SK-N-SH (cell line): ENCODE measurements at regions not wholly inside any gene's neighbourhood (a gene's known extent, or its start where the extent isn't known, plus 50 kb on each side); places are given as distances from the start of the nearest gene placed in this dataset.

Source experiments
- CTCF ChIA-PET: fragments of 300-600, 350-600 bp; formaldehyde crosslinking; extraction: SDS; loops from one replicate; lab custom pipeline; 2021; lab: Yijun Ruan, JAX
- POLR2A ChIA-PET: fragments of 350-600 bp; sonication (Branson Sonifier 250); formaldehyde crosslinking; extraction: SDS; loops from one replicate; lab custom pipeline; 2020; ENCODE audit warnings: antibody characterized with exemption, inconsistent platforms; lab: Yijun Ruan, JAX
- DNase-seq: peaks from one replicate; pipeline ENCODE4 v3.0.0; 2012
- H2AFZ ChIP-seq: fragments of 200-600 bp; sonication (generic); 2 replicates; pipeline ENCODE4 v1.8.1; 2016; ENCODE audit warnings: antibody characterized with exemption, mild to moderate bottlenecking, low read depth
- H3F3A ChIP-seq: fragments of 200-600 bp; sonication (generic); replicated peaks from 2 replicates; pipeline ENCODE3; 2016; ENCODE audit warnings: antibody characterized with exemption, mild to moderate bottlenecking; ENCODE audit not compliant: insufficient read depth
- H3K27ac ChIP-seq, 2 experiments: fragments of 200-500 bp in 1 of 2; fragments of 200-600 bp in 1 of 2; sonication (Bioruptor generic) in 1 of 2; sonication (generic), shearing (Covaris generic) in 1 of 2; 2 replicates each; pipeline versions ENCODE4 v1.5.1 to v1.6.1; 2014 to 2016; ENCODE audit warnings: low read depth in 2 of 2, inconsistent platforms in 1 of 2, low read length in 1 of 2, mild to moderate bottlenecking in 1 of 2, mixed read lengths in 1 of 2
- H3K27me3 ChIP-seq: fragments of 200-600 bp; sonication (generic), shearing (Covaris generic); 2 replicates; pipeline ENCODE4 v1.6.1; 2016; ENCODE audit warnings: mixed run types; ENCODE audit not compliant: insufficient read depth
- H3K36me3 ChIP-seq, 2 experiments: fragments of 200-500 bp in 1 of 2; fragments of 200-600 bp in 1 of 2; sonication (Bioruptor generic) in 1 of 2; sonication (generic) in 1 of 2; replicated peaks in 1 of 2; 2 replicates each; pipeline versions ENCODE3 to v1.5.1; 2014 to 2016; ENCODE audit warnings: low read length in 1 of 2, mild to moderate bottlenecking in 1 of 2; ENCODE audit not compliant: insufficient read depth in 2 of 2, control insufficient read depth in 1 of 2
- H3K4me1 ChIP-seq, 2 experiments: fragments of 200-500 bp in 1 of 2; fragments of 200-600 bp in 1 of 2; sonication (Bioruptor generic) in 1 of 2; sonication (generic), shearing (Covaris generic) in 1 of 2; 2 replicates each; pipeline versions ENCODE4 v1.5.1 to v1.6.1; 2014 to 2016; ENCODE audit warnings: low read depth in 1 of 2, low read length in 1 of 2, mixed run types in 1 of 2; ENCODE audit not compliant: insufficient read depth in 2 of 2, control insufficient read depth in 1 of 2
- H3K4me2 ChIP-seq: fragments of 200-600 bp; sonication (generic), shearing (Covaris generic); 2 replicates; pipeline ENCODE4 v1.6.1; 2017; ENCODE audit warnings: mixed run types
- H3K4me3 ChIP-seq, 2 experiments: fragments of 200-500 bp in 1 of 2; fragments of 200-600 bp in 1 of 2; sonication (Bioruptor generic) in 1 of 2; sonication (generic), shearing (Covaris generic) in 1 of 2; 2 replicates each; pipeline versions ENCODE4 v1.5.1 to v1.8.1; 2014 to 2016; ENCODE audit warnings: low read depth in 2 of 2, inconsistent platforms in 1 of 2, low read length in 1 of 2, mild to moderate bottlenecking in 1 of 2, mixed read lengths in 1 of 2, moderate library complexity in 1 of 2
- H3K79me2 ChIP-seq: fragments of 200-600 bp; sonication (generic); 2 replicates; pipeline ENCODE4 v1.8.1; 2017; ENCODE audit warnings: mild to moderate bottlenecking; ENCODE audit not compliant: insufficient read depth
- H3K9ac ChIP-seq: fragments of 200-600 bp; sonication (generic); 2 replicates; pipeline ENCODE4 v1.6.1; 2017; ENCODE audit warnings: mixed run types
- H3K9me2 ChIP-seq: fragments of 200-600 bp; sonication (generic); 2 replicates; pipeline ENCODE4 v1.6.1; 2017; ENCODE audit warnings: mixed run types
- H3K9me3 ChIP-seq: fragments of 200-600 bp; sonication (generic); 2 replicates; pipeline ENCODE4 v1.6.1; 2017; ENCODE audit warnings: mixed run types, mild to moderate bottlenecking, moderate library complexity
- H4K20me1 ChIP-seq: fragments of 200-600 bp; sonication (generic); 2 replicates; pipeline ENCODE4 v1.6.1; 2017; ENCODE audit warnings: mild to moderate bottlenecking, mixed run types; ENCODE audit not compliant: insufficient read depth
- EZH2phosphoT487 ChIP-seq: fragments of 200-600 bp; sonication (generic); IDR thresholded peaks from 2 replicates; pipeline ENCODE4 v1.6.1; 2017; ENCODE audit warnings: low read depth, mixed run types, mild to moderate bottlenecking, antibody characterized with exemption, moderate library complexity, borderline replicate concordance
- FOXJ3 ChIP-seq: sonication (generic); formaldehyde crosslinking; IDR thresholded peaks from 2 replicates; pipeline ENCODE4 v1.5.1; 2020; ENCODE audit warnings: mild to moderate bottlenecking, missing genetic modification reagents
- IRF3 ChIP-seq: fragments of 150-350 bp; IDR thresholded peaks from 2 replicates; pipeline ENCODE4 v1.6.1; 2016; ENCODE audit warnings: mild to moderate bottlenecking, low read depth, low read length
- JUND ChIP-seq: IDR thresholded peaks from 2 replicates; pipeline ENCODE4 v1.4.0; 2012
- MEF2A ChIP-seq: IDR thresholded peaks from 2 replicates; pipeline ENCODE4 v1.4.0; 2012; ENCODE audit warnings: low read depth, borderline replicate concordance
- NFIC ChIP-seq: IDR thresholded peaks from 2 replicates; pipeline ENCODE4 v1.4.0; 2012; ENCODE audit warnings: borderline replicate concordance
- NRF1 ChIP-seq: IDR thresholded peaks from 2 replicates; pipeline ENCODE4 v1.6.1; 2012; ENCODE audit warnings: low read depth, mild to moderate bottlenecking, low read length
- PBX3 ChIP-seq: IDR thresholded peaks from 2 replicates; pipeline ENCODE4; 2012
- POLR2AphosphoS5 ChIP-seq: IDR thresholded peaks from 2 replicates; pipeline ENCODE4 v1.6.1; 2012; ENCODE audit warnings: low read depth, low read length
- RAD21 ChIP-seq: IDR thresholded peaks from 2 replicates; pipeline ENCODE4 v1.6.1; 2012; ENCODE audit warnings: mild to moderate bottlenecking, low read length
- RXRA ChIP-seq: IDR thresholded peaks from 2 replicates; pipeline ENCODE4 v1.4.0; 2012; ENCODE audit warnings: low read depth, mild to moderate bottlenecking, borderline replicate concordance
- TAF1 ChIP-seq: IDR thresholded peaks from 2 replicates; pipeline ENCODE4 v1.6.1; 2012; ENCODE audit warnings: low read depth, mild to moderate bottlenecking, low read length, moderate library complexity, borderline replicate concordance
- TCF12 ChIP-seq: IDR thresholded peaks from 2 replicates; pipeline ENCODE4 v1.4.0; 2012
- TEAD4 ChIP-seq: IDR thresholded peaks from 2 replicates; pipeline ENCODE4 v1.4.0; 2012; ENCODE audit warnings: mild to moderate bottlenecking, borderline replicate concordance; ENCODE audit not compliant: insufficient read depth
- USF2 ChIP-seq: fragments of 150-350 bp; IDR thresholded peaks from 2 replicates; pipeline ENCODE4 v1.6.1; 2017; ENCODE audit warnings: antibody characterized with exemption, low read length, low read depth, borderline replicate concordance
- WGBS: methylation state at CpG from one replicate; pipeline ENCODE4 v1.1.6; 2017; ENCODE audit warnings: low lambda C conversion rate; 5-methylcytosine and 5-hydroxymethylcytosine counted together
- TF ChIP-seq, protein P1 (sequence below): fragments of 200-600 bp; sonication (generic); IDR thresholded peaks from 2 replicates; pipeline ENCODE4 v1.6.1; 2017; ENCODE audit warnings: antibody characterized with exemption, mild to moderate bottlenecking, moderate library complexity
- TF ChIP-seq, protein P2 (sequence below): IDR thresholded peaks from 2 replicates; pipeline ENCODE4 v1.4.0; 2012; ENCODE audit warnings: low read depth, borderline replicate concordance

- ChIA-PET POLR2A (no interaction called here), CTCF (no interaction called here)
- no peak for TF ChIP-seq RAD21
- TF ChIP-seq USF2, result no peak
- no peak for TF ChIP-seq FOXJ3
- no peak for TF ChIP-seq EZH2phosphoT487
- no peak for TF ChIP-seq PBX3
- no peak for TF ChIP-seq NFIC
- no peak for TF ChIP-seq TAF1
- no peak for TF ChIP-seq IRF3
- no peak for TF ChIP-seq TEAD4
- TF ChIP-seq RXRA, result no peak
- no peak for TF ChIP-seq JUND
- TF ChIP-seq, protein P1, sequence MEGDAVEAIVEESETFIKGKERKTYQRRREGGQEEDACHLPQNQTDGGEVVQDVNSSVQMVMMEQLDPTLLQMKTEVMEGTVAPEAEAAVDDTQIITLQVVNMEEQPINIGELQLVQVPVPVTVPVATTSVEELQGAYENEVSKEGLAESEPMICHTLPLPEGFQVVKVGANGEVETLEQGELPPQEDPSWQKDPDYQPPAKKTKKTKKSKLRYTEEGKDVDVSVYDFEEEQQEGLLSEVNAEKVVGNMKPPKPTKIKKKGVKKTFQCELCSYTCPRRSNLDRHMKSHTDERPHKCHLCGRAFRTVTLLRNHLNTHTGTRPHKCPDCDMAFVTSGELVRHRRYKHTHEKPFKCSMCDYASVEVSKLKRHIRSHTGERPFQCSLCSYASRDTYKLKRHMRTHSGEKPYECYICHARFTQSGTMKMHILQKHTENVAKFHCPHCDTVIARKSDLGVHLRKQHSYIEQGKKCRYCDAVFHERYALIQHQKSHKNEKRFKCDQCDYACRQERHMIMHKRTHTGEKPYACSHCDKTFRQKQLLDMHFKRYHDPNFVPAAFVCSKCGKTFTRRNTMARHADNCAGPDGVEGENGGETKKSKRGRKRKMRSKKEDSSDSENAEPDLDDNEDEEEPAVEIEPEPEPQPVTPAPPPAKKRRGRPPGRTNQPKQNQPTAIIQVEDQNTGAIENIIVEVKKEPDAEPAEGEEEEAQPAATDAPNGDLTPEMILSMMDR, result no peak
- no peak for TF ChIP-seq MEF2A
- TF ChIP-seq, protein P2, sequence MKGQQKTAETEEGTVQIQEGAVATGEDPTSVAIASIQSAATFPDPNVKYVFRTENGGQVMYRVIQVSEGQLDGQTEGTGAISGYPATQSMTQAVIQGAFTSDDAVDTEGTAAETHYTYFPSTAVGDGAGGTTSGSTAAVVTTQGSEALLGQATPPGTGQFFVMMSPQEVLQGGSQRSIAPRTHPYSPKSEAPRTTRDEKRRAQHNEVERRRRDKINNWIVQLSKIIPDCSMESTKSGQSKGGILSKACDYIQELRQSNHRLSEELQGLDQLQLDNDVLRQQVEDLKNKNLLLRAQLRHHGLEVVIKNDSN, result no peak
- no peak for TF ChIP-seq NRF1
- TF ChIP-seq TCF12, result no peak
- no peak for TF ChIP-seq POLR2AphosphoS5
- no peaks in the 10 kb centered on the region for H3F3A ChIP-seq
- 33% methylated on average over 4 of the region's 4 CpGs for WGBS
- no peaks in the 10 kb centered on the region for H3K27me3 ChIP-seq
- no peaks in the 10 kb centered on the region for H4K20me1 ChIP-seq
- no peak overlapping the region for H3K4me3 ChIP-seq
- no peaks in the 10 kb centered on the region for H3K9me2 ChIP-seq
- H3K4me1 ChIP-seq, result no peaks in the 10 kb centered on the region
- H3K9ac ChIP-seq, result no peak overlapping the region
- H3K36me3 ChIP-seq, result no peaks in the 10 kb centered on the region
- H3K4me2 ChIP-seq, result no peak overlapping the region
- no peak overlapping the region for H3K27ac ChIP-seq
- H2AFZ ChIP-seq, result no peak overlapping the region
- no peaks in the 10 kb centered on the region; the same call in 1 of the 2 replicates for H3K9me3 ChIP-seq
- no peak for DNase-seq
- H3K79me2 ChIP-seq, result no peaks in the 10 kb centered on the region
These were observed 98.5 kb upstream of the INTU start for GRCh38 chr4:127534041-127534825.
